MCF 10A (cell line): ENCODE measurements at regions not wholly inside any gene's neighbourhood (a gene's known extent, or its start where the extent isn't known, plus 50 kb on each side); places are given as distances from the start of the nearest gene placed in this dataset.

Experiments
- BruUV-seq: library from RNA; stranded (reverse); fragments of 400-500 nt; replicated peaks from 2 replicates; lab custom pipeline; 2021; lab: Mats Ljungman, UMichigan
- CTCF ChIA-PET: fragments of 300-600 bp; sonication (Branson Sonifier 250); formaldehyde crosslinking; extraction: SDS; loops from one replicate; lab custom pipeline; 2021; ENCODE audit warnings: antibody characterized with exemption, inconsistent platforms; lab: Yijun Ruan, JAX
- POLR2A ChIA-PET: fragments of 300-600, 350-650 bp; sonication (Branson Sonifier 250); formaldehyde crosslinking; extraction: SDS; loops from one replicate; lab custom pipeline; 2020; ENCODE audit warnings: antibody characterized with exemption, inconsistent platforms; lab: Yijun Ruan, JAX
- DNase-seq: peaks from one replicate; pipeline ENCODE4 v3.0.0-alpha.2; 2018; ENCODE audit not compliant: unreplicated experiment
- H3K27ac Mint-ChIP-seq: one replicate; pipeline ENCODE4 v1.8.0; 2022; ENCODE audit warnings: mild to moderate bottlenecking, low read depth, mixed read lengths; ENCODE audit not compliant: unreplicated experiment
- H3K27me3 Mint-ChIP-seq: one replicate; pipeline ENCODE4 v1.8.0; 2022; ENCODE audit warnings: mixed read lengths; ENCODE audit not compliant: insufficient read depth, unreplicated experiment
- H3K36me3 Mint-ChIP-seq: one replicate; pipeline ENCODE4 v1.8.0; 2022; ENCODE audit warnings: mild to moderate bottlenecking, moderate library complexity, mixed read lengths; ENCODE audit not compliant: insufficient read depth, unreplicated experiment
- H3K4me1 Mint-ChIP-seq: one replicate; pipeline ENCODE4 v1.8.0; 2022; ENCODE audit warnings: mixed read lengths; ENCODE audit not compliant: insufficient read depth, unreplicated experiment
- H3K4me3 Mint-ChIP-seq: one replicate; pipeline ENCODE4 v1.8.0; 2022; ENCODE audit warnings: mild to moderate bottlenecking, moderate library complexity, mixed read lengths; ENCODE audit not compliant: unreplicated experiment
- H3K9me3 Mint-ChIP-seq: one replicate; pipeline ENCODE4 v1.8.0; 2022; ENCODE audit warnings: mixed read lengths; ENCODE audit not compliant: unreplicated experiment
- CTCF ChIP-seq: fragments of 200-600 bp; IDR thresholded peaks from one replicate; pipeline ENCODE4 v1.8.0; 2022; ENCODE audit warnings: antibody characterized with exemption, mild to moderate bottlenecking; ENCODE audit not compliant: unreplicated experiment
- intact Hi-C: fragments of 100-400 bp; cut with micrococcal nuclease; formaldehyde crosslinking; loops from 2 replicates; pipeline ENCODE4 v1.14.1; 2022

GRCh38 chr4:167711517-167711916, 380.8 kb upstream of the ANXA10 start:
- H3K9me3 Mint-ChIP-seq: peaks cover 8% of the 10 kb centered on the region
- intact Hi-C loops: no loop called here
- peaks cover 4% of the 10 kb centered on the region for H3K4me1 Mint-ChIP-seq
- ChIA-PET POLR2A (interaction anchor here (0.6 kb wide), 1 partner anchor 11 kb away, joined by 3 read pairs; no protein-coding TSS in a partner anchor), CTCF (no interaction called here)
- BruUV-seq: no TSS peak
- H3K27ac Mint-ChIP-seq: no peak overlapping the region
- no peak overlapping the region for H3K4me3 Mint-ChIP-seq
- H3K27me3 Mint-ChIP-seq: no peaks in the 10 kb centered on the region
- TF ChIP-seq CTCF: no peak
- H3K36me3 Mint-ChIP-seq: no peaks in the 10 kb centered on the region
- no peak for DNase-seq

- ChIA-PET CTCF (interaction anchor here (1.5 kb wide), 1 partner anchor 68 kb away, joined by 5 read pairs; no protein-coding TSS in a partner anchor), POLR2A (no interaction called here)
- H3K9me3 Mint-ChIP-seq: peaks cover 8% of the 10 kb centered on the region
Measured at GRCh38 chr4:167713756-167714155, 378.6 kb upstream of the ANXA10 start.

GRCh38 chr4:167715176-167715575, 377.2 kb upstream of the ANXA10 start:
- ChIA-PET POLR2A (no interaction called here), CTCF (no interaction called here)
- BruUV-seq: no TSS peak
- Mint-ChIP-seq H3K27ac (no peak overlapping the region), H3K36me3 (no peaks in the 10 kb centered on the region), H3K4me1 (peaks cover 4% of the 10 kb centered on the region), H3K4me3 (no peak overlapping the region), H3K9me3 (peaks cover 8% of the 10 kb centered on the region), H3K27me3 (no peaks in the 10 kb centered on the region)
- no peak for DNase-seq
- intact Hi-C loops: no loop called here
- no peak for TF ChIP-seq CTCF

More at GRCh38 chr4:167713756-167714155, 378.6 kb upstream of the ANXA10 start:
- Mint-ChIP-seq H3K36me3 (no peaks in the 10 kb centered on the region), H3K4me3 (no peak overlapping the region), H3K27me3 (no peaks in the 10 kb centered on the region), H3K27ac (no peak overlapping the region), H3K4me1 (peaks cover 4% of the 10 kb centered on the region)
- no peak for DNase-seq
- intact Hi-C loops: no loop called here
- no TSS peak for BruUV-seq
- TF ChIP-seq CTCF: no peak

- no TSS peak for BruUV-seq
- intact Hi-C loops: no loop called here
- POLR2A ChIA-PET: no interaction called here
Measured at GRCh38 chr4:167717495-167717894, 374.8 kb upstream of the ANXA10 start.

More at GRCh38 chr4:167717495-167717894, 374.8 kb upstream of the ANXA10 start:
- Mint-ChIP-seq H3K36me3 (no peaks in the 10 kb centered on the region), H3K4me3 (no peak overlapping the region), H3K4me1 (peaks cover 4% of the 10 kb centered on the region), H3K27ac (no peak overlapping the region), H3K27me3 (no peaks in the 10 kb centered on the region), H3K9me3 (peaks cover 16% of the 10 kb centered on the region)
- TF ChIP-seq CTCF: no peak
- CTCF ChIA-PET: interaction anchor here (0.6 to 0.8 kb wide), 2 partner anchors 14 to 467 kb away, joined by 3 read pairs; no protein-coding TSS in a partner anchor
- no peak for DNase-seq
